Pancreas (tissue), 10 donors: ENCODE measurements at regions not wholly inside any gene's neighbourhood (a gene's known extent, or its start where the extent isn't known, plus 50 kb on each side); places are given as distances from the start of the nearest gene placed in this dataset.
A peak's percentile ranks its signal among the peaks of the same experiment; 100 is the strongest.

ENCODE experiments used
- ATAC-seq, 4 donors: fragments of 200-7000 bp; cut with Tn5 transposase; one replicate each; pipeline versions ENCODE4 v1.8.0 to v1.9.1; 2020; ENCODE audit warnings: mild to moderate bottlenecking in 4 of 4, moderate library complexity in 4 of 4
- DNase-seq, 6 donors: peaks; one replicate each; pipeline ENCODE4 v3.0.0-alpha.2; 2020
- FAIRE-seq: peaks from 2 replicates; lab custom pipeline; 2012; peaks lifted over from hg19 to GRCh38; lab: Jason Lieb, UNC
- H3K27ac ChIP-seq, 4 donors: fragments of 200-600 bp; sonication (generic); 1 replicate in 3 of 4; 2 replicates in 1 of 4; pipeline versions ENCODE4 v1.5.0 to v1.8.0; 2020
- H3K27me3 ChIP-seq, 4 donors: fragments of 200-600 bp; one replicate each; pipeline ENCODE4 v1.8.0; 2021
- H3K36me3 ChIP-seq, 3 donors: fragments of 200-600 bp; sonication (generic) in 1 of 3; one replicate each; pipeline versions ENCODE4 v1.5.0 to v1.8.0; 2020 to 2021
- H3K4me1 ChIP-seq, 3 donors: fragments of 200-600 bp; one replicate each; pipeline ENCODE4 v1.8.0; 2021
- H3K4me3 ChIP-seq, 4 donors: fragments of 200-600 bp; sonication (generic) in 2 of 4; one replicate each; pipeline versions ENCODE4 v1.5.0 to v1.8.0; 2020 to 2021
- H3K9me3 ChIP-seq, 4 donors: fragments of 200-600 bp; one replicate each; pipeline ENCODE4 v1.8.0; 2021
- CTCF ChIP-seq, 4 donors: fragments of 200-600 bp; sonication (generic) in 3 of 4; IDR thresholded peaks; one replicate each; pipeline versions ENCODE4 v1.5.0 to v1.8.0; 2021; ENCODE audit warnings: antibody characterized with exemption in 4 of 4
- WGBS, 2 donors: extraction: QIAGEN DNeasy Blood & Tissue Kit; methylation state at CpG; one replicate each; pipeline ENCODE4 v1.1.7; 2013; 5-methylcytosine and 5-hydroxymethylcytosine counted together
- intact Hi-C, 3 donors: fragments of 100-400 bp; cut with DNase I; formaldehyde crosslinking; loops; one replicate each; pipeline versions ENCODE4 v1.11.1 to v1.14.2; 2022
- donor health status: healthy with polysubstance abuse.
- donor health status: DM: no; HTN: no; CAD: no; lungs with moderate emphysema.
- donor health status: DM: no; HTN: no; CAD: no.
- donor health status: control.
- donor health status: control.
- donor health status: Bipolar disorder and iron deficiency.
- donor health status: DM: yes; HTN: yes; CAD: no.
- donor health status: DM: no; HTN: no; CAD: no.
- donor health status: DM: no; HTN: no; CAD: no.
- donor health status: DM: yes; HTN: yes; CAD: no.

- H3K4me3 ChIP-seq: no peak overlapping the region
- no peaks in the 10 kb centered on the region for H3K27me3 ChIP-seq
- no peaks in the 10 kb centered on the region for H3K4me1 ChIP-seq
- WGBS, 2 donors: 70 to 83% methylated on average over 1 of the region's 1 CpG
- no peaks in the 10 kb centered on the region for H3K36me3 ChIP-seq
- ATAC-seq: no peak
- intact Hi-C loops: no loop called here
- no peak for DNase-seq
- no peaks in the 10 kb centered on the region for H3K9me3 ChIP-seq
- FAIRE-seq: no peak
- TF ChIP-seq CTCF (IDR thresholded peaks at IDR 0.05): no peak
- H3K27ac ChIP-seq: no peak overlapping the region
These were observed 378.1 kb upstream of the JARID2 start for GRCh38 chr6:14867802-14868201.

GRCh38 chr6:14871221-14871620 is 374.6 kb upstream of the JARID2 start:
- H3K27me3 ChIP-seq: no peaks in the 10 kb centered on the region
- intact Hi-C loops: no loop called here
- no peak for DNase-seq
- no peak for FAIRE-seq
- 86 to 87% methylated on average over 5 of the region's 5 CpGs for WGBS, 2 donors
- H3K36me3 ChIP-seq: no peaks in the 10 kb centered on the region
- peak in 1 of 4 donors; percentile 26 for ATAC-seq
- H3K4me1 ChIP-seq: no peaks in the 10 kb centered on the region
- H3K27ac ChIP-seq: no peak overlapping the region
- no peak overlapping the region for H3K4me3 ChIP-seq
- no peaks in the 10 kb centered on the region for H3K9me3 ChIP-seq
- no peak for TF ChIP-seq CTCF (IDR thresholded peaks at IDR 0.05)

- Histone ChIP-seq H3K4me1 (no peaks in the 10 kb centered on the region), H3K4me3 (no peak overlapping the region), H3K27me3 (no peaks in the 10 kb centered on the region), H3K27ac (no peak overlapping the region), H3K36me3 (no peaks in the 10 kb centered on the region), H3K9me3 (no peaks in the 10 kb centered on the region)
- intact Hi-C loops: no loop called here
- WGBS, 2 donors: 72 to 84% methylated on average over 2 of the region's 2 CpGs
- no peak for TF ChIP-seq CTCF (IDR thresholded peaks at IDR 0.05)
- DNase-seq (no peak), ATAC-seq (no peak), FAIRE-seq (no peak)
These were observed 372.8 kb upstream of the JARID2 start for GRCh38 chr6:14873101-14873500.

GRCh38 chr6:14873781-14874441 is 372.0 kb upstream of the JARID2 start:
- ATAC-seq (no peak), FAIRE-seq (no peak), DNase-seq (no peak)
- no peak overlapping the region for H3K27ac ChIP-seq
- no peaks in the 10 kb centered on the region for H3K36me3 ChIP-seq
- 53 to 56% methylated on average over 3 of the region's 3 CpGs for WGBS, 2 donors
- H3K27me3 ChIP-seq: no peaks in the 10 kb centered on the region
- H3K4me3 ChIP-seq: no peak overlapping the region
- H3K9me3 ChIP-seq: no peaks in the 10 kb centered on the region
- intact Hi-C loops: no loop called here
- no peak for TF ChIP-seq CTCF (IDR thresholded peaks at IDR 0.05)
- H3K4me1 ChIP-seq: no peaks in the 10 kb centered on the region

GRCh38 chr6:14874975-14875480 is 370.8 kb upstream of the JARID2 start:
- TF ChIP-seq CTCF (IDR thresholded peaks at IDR 0.05): no peak
- intact Hi-C loops: no loop called here
- ATAC-seq: no peak

More at GRCh38 chr6:14874975-14875480, 370.8 kb upstream of the JARID2 start:
- WGBS, 2 donors: 79% methylated on average over 4 of the region's 4 CpGs
- FAIRE-seq (no peak), DNase-seq (no peak)
- Histone ChIP-seq H3K27me3 (no peaks in the 10 kb centered on the region), H3K9me3 (no peaks in the 10 kb centered on the region), H3K27ac (no peak overlapping the region), H3K4me1 (no peaks in the 10 kb centered on the region), H3K4me3 (no peak overlapping the region), H3K36me3 (no peaks in the 10 kb centered on the region)
